Esophagus muscularis mucosa (tissue), 4 donors: ENCODE measurements at regions not wholly inside any gene's neighbourhood (a gene's known extent, or its start where the extent isn't known, plus 50 kb on each side); places are given as distances from the start of the nearest gene placed in this dataset.

Experiments
- DNase-seq: peaks from one replicate; pipeline ENCODE4 v3.0.0-alpha.2; 2017; ENCODE audit errors: extremely low spot score
- H3K27ac ChIP-seq, 4 donors: fragments of 200-600 bp; sonication (generic); replicated peaks in 1 of 4; 1 replicate in 3 of 4; 2 replicates in 1 of 4; pipeline ENCODE4 v1.5.1; 2016 to 2019; ENCODE audit warnings: mild to moderate bottlenecking in 1 of 4
- H3K27me3 ChIP-seq, 4 donors: fragments of 200-600 bp; sonication (generic); one replicate each; pipeline versions ENCODE4 v1.5.1 to v1.6.0; 2016 to 2019
- H3K36me3 ChIP-seq, 4 donors: fragments of 200-600 bp; sonication (generic); one replicate each; pipeline ENCODE4 v1.5.1; 2016 to 2019
- H3K4me1 ChIP-seq, 4 donors: fragments of 200-600 bp; sonication (generic); one replicate each; pipeline ENCODE4 v1.5.1; 2016 to 2019
- H3K4me3 ChIP-seq, 4 donors: fragments of 200-600 bp; sonication (generic); 1 replicate in 2 of 4; 2 replicates in 2 of 4; pipeline ENCODE4 v1.5.1; 2016 to 2019; ENCODE audit warnings: mild to moderate bottlenecking in 4 of 4, moderate library complexity in 1 of 4
- H3K9me3 ChIP-seq, 4 donors: fragments of 200-600 bp; sonication (generic); 1 replicate in 3 of 4; 2 replicates in 1 of 4; pipeline ENCODE4 v1.5.1; 2016 to 2019
- CTCF ChIP-seq, 3 experiments: fragments of 200-600 bp in 2 of 3; fragments of 450-650 bp in 1 of 3; sonication (generic) in 2 of 3; IDR thresholded peaks; one replicate each; pipeline ENCODE4 v1.5.1; 2017 to 2019; ENCODE audit warnings: antibody characterized with exemption in 3 of 3, mild to moderate bottlenecking in 2 of 3, moderate library complexity in 1 of 3
- EP300 ChIP-seq: sonication (generic); formaldehyde crosslinking; IDR thresholded peaks from one replicate; pipeline ENCODE4 v1.6.1; 2017; ENCODE audit warnings: antibody characterized with exemption
- POLR2A ChIP-seq: fragments of 450-650 bp; IDR thresholded peaks from one replicate; pipeline ENCODE4 v1.6.1; 2017; ENCODE audit warnings: antibody characterized with exemption, moderate library complexity, mild to moderate bottlenecking, low read depth
- POLR2AphosphoS5 ChIP-seq, 2 donors: sonication (generic); formaldehyde crosslinking; IDR thresholded peaks; one replicate each; pipeline ENCODE4 v1.6.1; 2017; ENCODE audit warnings: antibody characterized with exemption in 2 of 2
- WGBS: methylation state at CpG from one replicate; pipeline ENCODE4 v1.1.5; 2018; 5-methylcytosine and 5-hydroxymethylcytosine counted together
- intact Hi-C: fragments of 100-400 bp; cut with DNase I; formaldehyde crosslinking; loops from one replicate; pipeline ENCODE4 v1.15.1; 2023

- Histone ChIP-seq H3K36me3 (no peaks in the 10 kb centered on the region), H3K9me3 (no peaks in the 10 kb centered on the region), H3K4me3 (no peak overlapping the region), H3K4me1 (peaks cover 0 to 6% (median 0%) of the 10 kb centered on the region in 4 donors), H3K27ac (no peak overlapping the region), H3K27me3 (no peaks in the 10 kb centered on the region)
- no peak for DNase-seq
- 80% methylated on average over 5 of the region's 5 CpGs for WGBS
- TF ChIP-seq POLR2AphosphoS5 (IDR thresholded peaks at IDR 0.05): no peak
- no peak for TF ChIP-seq EP300
- TF ChIP-seq CTCF (IDR thresholded peaks at IDR 0.05): no peak
- TF ChIP-seq POLR2A: no peak
- intact Hi-C loops: no loop called here
Measured at GRCh38 chr10:111390813-111391563, 314.2 kb downstream of the ADRA2A start.

GRCh38 chr10:111392159-111392558 lies 315.3 kb downstream of the ADRA2A start:
- 51% methylated on average over 2 of the region's 2 CpGs for WGBS
- H3K4me3 ChIP-seq: no peak overlapping the region
- no peak for DNase-seq
- intact Hi-C loops: no loop called here
- peaks cover 0 to 6% (median 0%) of the 10 kb centered on the region in 4 donors for H3K4me1 ChIP-seq
- TF ChIP-seq POLR2AphosphoS5 (IDR thresholded peaks at IDR 0.05): no peak
- no peak for TF ChIP-seq EP300
- no peak for TF ChIP-seq POLR2A
- TF ChIP-seq CTCF (IDR thresholded peaks at IDR 0.05): no peak
- H3K27ac ChIP-seq: no peak overlapping the region
- H3K9me3 ChIP-seq: no peaks in the 10 kb centered on the region
- H3K27me3 ChIP-seq: no peaks in the 10 kb centered on the region
- H3K36me3 ChIP-seq: no peaks in the 10 kb centered on the region

- no peak for DNase-seq
- no peak overlapping the region for H3K4me3 ChIP-seq
- no peaks in the 10 kb centered on the region for H3K9me3 ChIP-seq
- intact Hi-C loops: no loop called here
- H3K36me3 ChIP-seq: no peaks in the 10 kb centered on the region
- WGBS: 7% methylated on average over 1 of the region's 1 CpG
- TF ChIP-seq CTCF (IDR thresholded peaks at IDR 0.05): no peak
- TF ChIP-seq EP300: no peak
- TF ChIP-seq POLR2A: no peak
- no peak for TF ChIP-seq POLR2AphosphoS5 (IDR thresholded peaks at IDR 0.05)
- H3K27me3 ChIP-seq: peaks cover 0 to 3% (median 0%) of the 10 kb centered on the region in 4 donors
- no peak overlapping the region for H3K27ac ChIP-seq
- peaks cover 0 to 6% (median 0%) of the 10 kb centered on the region in 4 donors for H3K4me1 ChIP-seq
Measured at GRCh38 chr10:111392910-111393309, 316.1 kb downstream of the ADRA2A start.

GRCh38 chr10:111410740-111411139 lies 333.9 kb downstream of the ADRA2A start:
- Histone ChIP-seq H3K36me3 (no peaks in the 10 kb centered on the region), H3K27me3 (peaks cover 0 to 3% (median 0%) of the 10 kb centered on the region in 4 donors), H3K9me3 (no peaks in the 10 kb centered on the region), H3K4me3 (no peak overlapping the region), H3K4me1 (no peaks in the 10 kb centered on the region), H3K27ac (no peak overlapping the region)
- WGBS: 48% methylated on average over 3 of the region's 3 CpGs
- intact Hi-C loops: no loop called here
- DNase-seq: no peak
- no peak for TF ChIP-seq EP300
- TF ChIP-seq CTCF (IDR thresholded peaks at IDR 0.05): no peak
- TF ChIP-seq POLR2AphosphoS5 (IDR thresholded peaks at IDR 0.05): no peak
- no peak for TF ChIP-seq POLR2A

GRCh38 chr10:111425459-111425858 lies 348.6 kb downstream of the ADRA2A start:
- no peak overlapping the region for H3K4me3 ChIP-seq
- intact Hi-C loops: no loop called here
- TF ChIP-seq POLR2A (no peak), POLR2AphosphoS5 (IDR thresholded peaks at IDR 0.05) (no peak), CTCF (IDR thresholded peaks at IDR 0.05) (no peak), EP300 (no peak)
- WGBS: 67% methylated on average over 1 of the region's 1 CpG
- no peaks in the 10 kb centered on the region for H3K36me3 ChIP-seq
- peak; percentile 57 for DNase-seq
- H3K4me1 ChIP-seq: no peaks in the 10 kb centered on the region
- H3K27ac ChIP-seq: no peak overlapping the region
- no peaks in the 10 kb centered on the region for H3K9me3 ChIP-seq
- no peaks in the 10 kb centered on the region for H3K27me3 ChIP-seq
